ENCODE measurements at regions not wholly inside any gene's neighbourhood (a gene's known extent, or its start where the extent isn't known, plus 50 kb on each side); places are given as distances from the start of the nearest gene placed in this dataset.
"Not testable (repeated sequence)": the region's sequence is repeated elsewhere in the genome, so short reads cannot be mapped to it uniquely, and the experiment has no call there.

GRCh38 chr22:22117864-22118544 lies 126.6 kb upstream of the VPREB1 start:
- FAIRE-seq, result not testable (repeated sequence)

- not testable (repeated sequence) for FAIRE-seq
Observed at GRCh38 chr22:22116997-22117770, 127.4 kb upstream of the VPREB1 start.

GRCh38 chr22:22113701-22114100 lies 130.9 kb upstream of the VPREB1 start:
- FAIRE-seq, result no peak

- no peak for FAIRE-seq
Observed at GRCh38 chr22:22112533-22113294, 130.1 kb upstream of the TOP3B start.

- no peak for FAIRE-seq
Observed at GRCh38 chr22:22111983-22112382, 129.4 kb upstream of the TOP3B start.

- FAIRE-seq, result no peak
Observed at GRCh38 chr22:22111267-22111751, 128.7 kb upstream of the TOP3B start.

GRCh38 chr22:22110548-22111266 lies 128.1 kb upstream of the TOP3B start:
- no peak for FAIRE-seq

GRCh38 chr22:22109693-22110466 lies 127.3 kb upstream of the TOP3B start:
- no peak for FAIRE-seq

- no peak for FAIRE-seq
Observed at GRCh38 chr22:22106855-22107254, 124.3 kb upstream of the TOP3B start.

- no peak for FAIRE-seq
Observed at GRCh38 chr22:22105364-22105763, 122.8 kb upstream of the TOP3B start.

- FAIRE-seq, result no peak
Observed at GRCh38 chr22:22103078-22103875, 120.7 kb upstream of the TOP3B start.

GRCh38 chr22:22099833-22100812 lies 117.5 kb upstream of the TOP3B start:
- no peak for FAIRE-seq

GRCh38 chr22:22099194-22099486 lies 116.6 kb upstream of the TOP3B start:
- FAIRE-seq, result no peak

GRCh38 chr22:22098457-22099193 lies 116.0 kb upstream of the TOP3B start:
- no peak for FAIRE-seq

GRCh38 chr22:22097727-22098228 lies 115.2 kb upstream of the TOP3B start:
- FAIRE-seq, result no peak

GRCh38 chr22:22094921-22095320 lies 112.3 kb upstream of the TOP3B start:
- FAIRE-seq, result no peak

GRCh38 chr22:22094514-22094913 lies 111.9 kb upstream of the TOP3B start:
- FAIRE-seq, result no peak

- FAIRE-seq, result no peak
Observed at GRCh38 chr22:22093743-22094142, 111.2 kb upstream of the TOP3B start.

GRCh38 chr22:22092974-22093373 lies 110.4 kb upstream of the TOP3B start:
- FAIRE-seq, result no peak
